Natural killer cell (primary cell): ENCODE measurements at regions not wholly inside any gene's neighbourhood (a gene's known extent, or its start where the extent isn't known, plus 50 kb on each side); places are given as distances from the start of the nearest gene placed in this dataset.

Source experiments
- ATAC-seq, 3 donors: fragments of 150-1000 bp in 2 of 3; fragments of 200-7000 bp in 1 of 3; cut with Tn5 transposase; 1 replicate in 1 of 3; 2 replicates in 2 of 3; pipeline ENCODE4 v1.10.0; 2021; ENCODE audit warnings: mild to moderate bottlenecking in 2 of 3, moderate library complexity in 2 of 3
- DNase-seq, 2 donors: peaks; one replicate each; pipeline versions ENCODE4 v3.0.0 to v3.0.0-alpha.2; 2013 to 2021; ENCODE audit warnings: mixed read lengths in 1 of 2
- H3K27ac ChIP-seq: one replicate; pipeline ENCODE4 v1.5.1; 2013; ENCODE audit warnings: mild to moderate bottlenecking, low read length
- H3K27me3 ChIP-seq: one replicate; pipeline ENCODE4 v1.6.1; 2013; ENCODE audit warnings: low read length; ENCODE audit not compliant: control insufficient read depth, insufficient read depth
- H3K36me3 ChIP-seq: one replicate; pipeline ENCODE4 v1.6.1; 2013; ENCODE audit warnings: low read length; ENCODE audit not compliant: control insufficient read depth, insufficient read depth
- H3K4me1 ChIP-seq: one replicate; pipeline ENCODE4 v1.6.1; 2013; ENCODE audit warnings: low read length; ENCODE audit not compliant: control insufficient read depth, insufficient read depth
- H3K4me3 ChIP-seq: one replicate; pipeline ENCODE4 v1.5.1; 2013; ENCODE audit warnings: low read length
- H3K9me3 ChIP-seq: one replicate; pipeline ENCODE4 v1.6.1; 2013; ENCODE audit warnings: low read length; ENCODE audit not compliant: control insufficient read depth, insufficient read depth
- H3K27ac Mint-ChIP-seq, 2 donors: one replicate each; pipeline ENCODE4 v1.8.0; 2022; ENCODE audit warnings: mild to moderate bottlenecking in 2 of 2, mixed read lengths in 2 of 2, moderate library complexity in 1 of 2
- H3K27me3 Mint-ChIP-seq, 2 donors: one replicate each; pipeline ENCODE4 v1.8.0; 2022; ENCODE audit warnings: low read depth in 2 of 2, mixed read lengths in 2 of 2
- H3K36me3 Mint-ChIP-seq: one replicate; pipeline ENCODE4 v1.8.0; 2022; ENCODE audit warnings: mixed read lengths
- H3K4me1 Mint-ChIP-seq, 2 donors: one replicate each; pipeline ENCODE4 v1.8.0; 2022; ENCODE audit warnings: mixed read lengths in 2 of 2
- H3K4me3 Mint-ChIP-seq: one replicate; pipeline ENCODE4 v1.8.0; 2022; ENCODE audit warnings: mild to moderate bottlenecking, moderate library complexity, mixed read lengths
- H3K9me3 Mint-ChIP-seq, 2 donors: one replicate each; pipeline ENCODE4 v1.8.0; 2022; ENCODE audit warnings: mixed read lengths in 2 of 2
- CTCF ChIP-seq: fragments of 200-600 bp; IDR thresholded peaks from one replicate; pipeline ENCODE4 v1.8.0; 2022; ENCODE audit warnings: antibody characterized with exemption
- WGBS: methylation state at CpG from one replicate; pipeline ENCODE4 v1.1.7; 2013; ENCODE audit warnings: missing lambda C conversion rate; ENCODE audit not compliant: insufficient coverage; 5-methylcytosine and 5-hydroxymethylcytosine counted together
- intact Hi-C: fragments of 100-400 bp; cut with micrococcal nuclease; formaldehyde crosslinking; loops from one replicate; pipeline ENCODE4 v1.14.2; 2022

GRCh38 chr4:63700569-63700968, 708.7 kb downstream of the TECRL start:
- Mint-ChIP-seq H3K4me3 (no peak overlapping the region), H3K27me3 (no peaks in the 10 kb centered on the region), H3K4me1 (no peaks in the 10 kb centered on the region), H3K36me3 (no peaks in the 10 kb centered on the region), H3K27ac (no peak overlapping the region), H3K9me3 (peaks cover 3 to 4% of the 10 kb centered on the region in 2 donors)
- intact Hi-C loops: no loop called here
- Histone ChIP-seq H3K9me3 (peaks cover 9% of the 10 kb centered on the region), H3K27ac (no peak overlapping the region), H3K27me3 (no peaks in the 10 kb centered on the region), H3K4me3 (no peak overlapping the region), H3K4me1 (no peaks in the 10 kb centered on the region), H3K36me3 (no peaks in the 10 kb centered on the region)
- TF ChIP-seq CTCF: no peak
- ATAC-seq (no peak), DNase-seq (no peak)
- 87% methylated on average over 6 of the region's 6 CpGs for WGBS

- no peak for TF ChIP-seq CTCF
- 92% methylated on average over 1 of the region's 2 CpGs for WGBS
- Histone ChIP-seq H3K27ac (no peak overlapping the region), H3K9me3 (peaks cover 12% of the 10 kb centered on the region), H3K4me3 (no peak overlapping the region), H3K27me3 (no peaks in the 10 kb centered on the region), H3K4me1 (no peaks in the 10 kb centered on the region), H3K36me3 (no peaks in the 10 kb centered on the region)
- Mint-ChIP-seq H3K27ac (no peak overlapping the region), H3K27me3 (no peaks in the 10 kb centered on the region), H3K36me3 (no peaks in the 10 kb centered on the region), H3K4me1 (no peaks in the 10 kb centered on the region), H3K4me3 (no peak overlapping the region), H3K9me3 (peaks cover 20 to 26% of the 10 kb centered on the region in 2 donors)
- intact Hi-C loops: no loop called here
- no peak for ATAC-seq
- DNase-seq: no peak
These were observed 715.9 kb downstream of the TECRL start for GRCh38 chr4:63693321-63693720.

GRCh38 chr4:63678358-63678931, 730.8 kb downstream of the TECRL start:
- TF ChIP-seq CTCF: no peak
- Histone ChIP-seq H3K27me3 (no peaks in the 10 kb centered on the region), H3K4me3 (no peak overlapping the region), H3K27ac (no peak overlapping the region), H3K36me3 (no peaks in the 10 kb centered on the region), H3K9me3 (peaks cover 3% of the 10 kb centered on the region), H3K4me1 (no peaks in the 10 kb centered on the region)
- DNase-seq (no peak), ATAC-seq (no peak)
- H3K4me1 Mint-ChIP-seq: no peaks in the 10 kb centered on the region
- H3K27ac Mint-ChIP-seq: no peak overlapping the region
- H3K36me3 Mint-ChIP-seq: no peaks in the 10 kb centered on the region
- WGBS: 75% methylated on average over 3 of the region's 3 CpGs
- H3K4me3 Mint-ChIP-seq: no peak overlapping the region
- H3K27me3 Mint-ChIP-seq: no peaks in the 10 kb centered on the region
- intact Hi-C loops: no loop called here
- peaks cover 2 to 4% of the 10 kb centered on the region in 2 donors for H3K9me3 Mint-ChIP-seq

- intact Hi-C loops: no loop called here
- ATAC-seq (no peak), DNase-seq (no peak)
- peaks cover 31% of the 10 kb centered on the region for H3K36me3 Mint-ChIP-seq
- H3K27ac Mint-ChIP-seq: no peak overlapping the region
- no peak for TF ChIP-seq CTCF
- Histone ChIP-seq H3K4me1 (no peaks in the 10 kb centered on the region), H3K27ac (no peak overlapping the region), H3K9me3 (peaks cover 8% of the 10 kb centered on the region), H3K36me3 (no peaks in the 10 kb centered on the region), H3K4me3 (no peak overlapping the region), H3K27me3 (no peaks in the 10 kb centered on the region)
- no peaks in the 10 kb centered on the region for H3K27me3 Mint-ChIP-seq
- H3K9me3 Mint-ChIP-seq: peaks cover 16 to 19% of the 10 kb centered on the region in 2 donors
- WGBS: no CpG with 5 or more reads among the region's 1 CpG
- H3K4me1 Mint-ChIP-seq: no peaks in the 10 kb centered on the region
- no peak overlapping the region for H3K4me3 Mint-ChIP-seq
These were observed 738.5 kb downstream of the TECRL start for GRCh38 chr4:63670735-63671134.
